Mesenchymal stem cell (in vitro differentiated cells and primary cell): ENCODE measurements at regions not wholly inside any gene's neighbourhood (a gene's known extent, or its start where the extent isn't known, plus 50 kb on each side); places are given as distances from the start of the nearest gene placed in this dataset.

Source experiments
- DNase-seq: peaks from one replicate; pipeline ENCODE4 v3.0.0-alpha.2; 2013
- H2AFZ ChIP-seq: one replicate; pipeline ENCODE4 v1.6.1; 2013; ENCODE audit warnings: low read depth, mild to moderate bottlenecking, control low read depth, inconsistent platforms, low read length, moderate library complexity
- H2AK5ac ChIP-seq: 2 replicates; pipeline ENCODE4 v1.6.1; 2013; ENCODE audit warnings: low read length, moderate library complexity, mild to moderate bottlenecking, inconsistent platforms; ENCODE audit not compliant: severe bottlenecking
- H2BK120ac ChIP-seq: one replicate; pipeline ENCODE4 v1.6.1; 2013; ENCODE audit warnings: low read depth, mild to moderate bottlenecking, inconsistent platforms, low read length, moderate library complexity
- H2BK12ac ChIP-seq, 2 experiments: one replicate each; pipeline ENCODE4 v1.6.1; 2013; ENCODE audit warnings: inconsistent platforms in 2 of 2, low read length in 2 of 2, mild to moderate bottlenecking in 2 of 2, moderate library complexity in 2 of 2, control low read depth in 1 of 2
- H2BK15ac ChIP-seq: one replicate; pipeline ENCODE4 v1.6.1; 2013; ENCODE audit warnings: mild to moderate bottlenecking, low read depth, inconsistent platforms; ENCODE audit not compliant: poor library complexity, severe bottlenecking
- H2BK5ac ChIP-seq: 2 replicates; pipeline ENCODE4 v1.6.1; 2013; ENCODE audit warnings: low read depth, mild to moderate bottlenecking, low read length, control low read depth, inconsistent platforms; ENCODE audit not compliant: poor library complexity, severe bottlenecking
- H3K14ac ChIP-seq, 2 experiments: one replicate each; pipeline ENCODE4 v1.6.1; 2013; ENCODE audit warnings: inconsistent platforms in 2 of 2, low read length in 2 of 2, control low read depth in 1 of 2, mild to moderate bottlenecking in 1 of 2, moderate library complexity in 1 of 2
- H3K18ac ChIP-seq, 2 experiments: one replicate each; pipeline ENCODE4 v1.6.1; 2013; ENCODE audit warnings: inconsistent platforms in 2 of 2, low read length in 2 of 2, control low read depth in 1 of 2, low read depth in 1 of 2, mild to moderate bottlenecking in 1 of 2
- H3K23ac ChIP-seq, 2 experiments: one replicate each; pipeline ENCODE4 v1.6.1; 2013; ENCODE audit warnings: inconsistent platforms in 2 of 2, low read length in 2 of 2, mild to moderate bottlenecking in 2 of 2, moderate library complexity in 2 of 2, control low read depth in 1 of 2
- H3K27ac ChIP-seq: 2 replicates; pipeline ENCODE4 v1.5.1; 2013; ENCODE audit warnings: mild to moderate bottlenecking, moderate library complexity, low read length, control low read depth, inconsistent platforms; ENCODE audit not compliant: poor library complexity, severe bottlenecking
- H3K27me3 ChIP-seq, 2 experiments: 2 replicates each; pipeline versions ENCODE4 v1.6.1 to v1.7.0; 2013; ENCODE audit warnings: low read length in 2 of 2, mild to moderate bottlenecking in 2 of 2, moderate library complexity in 2 of 2, control low read depth in 1 of 2, inconsistent platforms in 1 of 2; ENCODE audit not compliant: control insufficient read depth in 1 of 2, insufficient read depth in 1 of 2
- H3K36me3 ChIP-seq, 2 experiments: 2 replicates each; pipeline versions ENCODE4 v1.6.1 to v1.7.0; 2013; ENCODE audit warnings: low read length in 2 of 2, control low read depth in 1 of 2, inconsistent platforms in 1 of 2, low read depth in 1 of 2, mild to moderate bottlenecking in 1 of 2; ENCODE audit not compliant: insufficient read depth in 2 of 2, control insufficient read depth in 1 of 2
- H3K4ac ChIP-seq, 2 experiments: one replicate each; pipeline ENCODE4 v1.6.1; 2013; ENCODE audit warnings: inconsistent platforms in 2 of 2, low read length in 2 of 2, mild to moderate bottlenecking in 2 of 2, moderate library complexity in 2 of 2, control low read depth in 1 of 2, low read depth in 1 of 2
- H3K4me1 ChIP-seq: 2 replicates; pipeline ENCODE4 v1.6.1; 2013; ENCODE audit warnings: low read depth, low read length, control low read depth; ENCODE audit not compliant: control insufficient read depth, insufficient read depth
- H3K4me2 ChIP-seq: 2 replicates; pipeline ENCODE4 v1.6.1; 2013; ENCODE audit warnings: low read length, mild to moderate bottlenecking, inconsistent platforms; ENCODE audit not compliant: poor library complexity, severe bottlenecking
- H3K4me3 ChIP-seq, 2 experiments: 2 replicates each; pipeline versions ENCODE4 v1.5.1 to v1.7.0; 2013; ENCODE audit warnings: low read length in 2 of 2, mild to moderate bottlenecking in 2 of 2, control low read depth in 1 of 2, low read depth in 1 of 2; ENCODE audit not compliant: insufficient read depth in 1 of 2
- H3K79me1 ChIP-seq: replicated peaks from 2 replicates; pipeline ENCODE4 v1.6.1; 2013; ENCODE audit warnings: mild to moderate bottlenecking, control low read depth, low read length, inconsistent platforms; ENCODE audit not compliant: poor library complexity, severe bottlenecking
- H3K9ac ChIP-seq: 2 replicates; pipeline ENCODE4 v1.7.0; 2013; ENCODE audit warnings: mild to moderate bottlenecking, low read length, moderate library complexity
- H3K9me3 ChIP-seq: 2 replicates; pipeline ENCODE4 v1.7.0; 2013; ENCODE audit warnings: mild to moderate bottlenecking, low read length; ENCODE audit not compliant: control insufficient read depth
- H4K8ac ChIP-seq: one replicate; pipeline ENCODE4 v1.6.1; 2013; ENCODE audit warnings: inconsistent platforms, mild to moderate bottlenecking, low read length, moderate library complexity
- H4K91ac ChIP-seq: one replicate; pipeline ENCODE4 v1.6.1; 2013; ENCODE audit warnings: mild to moderate bottlenecking, low read length, inconsistent platforms
- whole genome bisulfite sequencing: methylation state at CpG from one replicate; pipeline ENCODE4 v1.1.7; 2013; ENCODE audit warnings: mixed read lengths; 5-methylcytosine and 5-hydroxymethylcytosine counted together

GRCh38 chr6:122130026-122130348 is 269.5 kb upstream of the HSF2 start:
- Histone ChIP-seq H3K4me2 (no peak overlapping the region), H3K4me1 (no peaks in the 10 kb centered on the region), H2AK5ac (no peak overlapping the region), H2BK12ac (no peak overlapping the region), H2BK120ac (no peak overlapping the region), H3K9me3 (no peaks in the 10 kb centered on the region), H2AFZ (no peak overlapping the region), H3K9ac (no peak overlapping the region), H3K27ac (no peak overlapping the region), H3K14ac (no peak overlapping the region), H2BK5ac (no peak overlapping the region), H3K36me3 (no peaks in the 10 kb centered on the region), H2BK15ac (no peak overlapping the region), H3K18ac (no peak overlapping the region), H3K4me3 (no peak overlapping the region), H3K79me1 (no peaks in the 10 kb centered on the region), H4K91ac (no peak overlapping the region), H3K23ac (no peak overlapping the region), H3K27me3 (no peaks in the 10 kb centered on the region), H3K4ac (no peak overlapping the region), H4K8ac (no peak overlapping the region)
- WGBS = 70% methylated on average over 1 of the region's 3 CpGs
- no peak for DNase-seq

DNA sequence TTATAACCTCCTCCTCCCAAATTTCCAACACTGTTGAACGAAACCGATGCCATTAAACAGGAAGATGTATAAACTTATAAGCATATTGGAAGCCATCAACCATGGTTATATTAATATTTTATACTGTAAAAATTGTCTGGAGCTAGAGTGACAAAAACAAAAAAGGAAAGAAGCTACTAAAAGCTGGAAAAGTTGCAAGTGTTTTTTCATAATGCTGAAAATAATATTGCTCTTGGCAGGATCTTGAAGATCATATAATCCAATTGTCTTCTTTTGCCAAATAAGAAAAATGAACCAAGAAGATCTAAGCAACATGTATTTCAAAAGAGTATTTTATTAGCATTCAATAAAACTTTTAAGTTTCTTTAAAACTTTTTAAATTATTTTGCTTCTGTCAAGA is 268.9 kb upstream of the HSF2 start:
- no peak overlapping the region for H3K9ac ChIP-seq
- no peak overlapping the region for H3K23ac ChIP-seq
- no peak overlapping the region for H2BK5ac ChIP-seq
- H3K27me3 ChIP-seq = no peaks in the 10 kb centered on the region
- no peaks in the 10 kb centered on the region for H3K4me1 ChIP-seq
- no peaks in the 10 kb centered on the region for H3K79me1 ChIP-seq
- H4K8ac ChIP-seq = no peak overlapping the region
- no peak overlapping the region for H3K4me2 ChIP-seq
- no peak for DNase-seq
- H3K27ac ChIP-seq = no peak overlapping the region
- no peaks in the 10 kb centered on the region for H3K36me3 ChIP-seq
- H2AFZ ChIP-seq = no peak overlapping the region
- H3K18ac ChIP-seq = no peak overlapping the region
- H3K9me3 ChIP-seq = no peaks in the 10 kb centered on the region
- no peak overlapping the region for H3K4ac ChIP-seq
- no peak overlapping the region for H3K14ac ChIP-seq
- no peak overlapping the region for H2AK5ac ChIP-seq
- H3K4me3 ChIP-seq = no peak overlapping the region
- no peak overlapping the region for H2BK15ac ChIP-seq
- no CpG with 5 or more reads among the region's 2 CpGs for WGBS
- no peak overlapping the region for H4K91ac ChIP-seq
- H2BK120ac ChIP-seq = no peak overlapping the region
- H2BK12ac ChIP-seq = no peak overlapping the region

DNA sequence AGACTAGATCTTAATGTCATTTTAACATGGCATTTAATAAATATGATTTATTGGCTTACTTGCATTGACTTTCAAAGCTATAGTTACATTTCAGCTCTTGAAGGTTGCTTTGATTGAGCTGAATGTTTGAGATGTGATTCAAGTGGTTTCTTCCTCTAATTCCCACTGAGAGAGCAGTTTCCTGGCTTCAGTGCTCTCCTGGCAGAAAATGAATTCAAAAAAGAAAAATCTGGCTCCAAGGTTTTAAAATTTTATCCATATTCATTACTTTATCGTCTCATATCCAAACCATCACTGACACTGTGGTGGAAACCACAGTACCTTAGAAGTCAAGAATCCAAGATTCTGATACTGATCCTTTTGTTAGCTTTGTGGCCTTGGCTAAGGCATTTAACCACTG is 263.1 kb upstream of the HSF2 start:
- Histone ChIP-seq H3K4me2 (no peak overlapping the region), H2BK12ac (no peak overlapping the region), H3K4me1 (no peaks in the 10 kb centered on the region), H2AK5ac (no peak overlapping the region), H4K91ac (no peak overlapping the region), H3K4ac (no peak overlapping the region), H3K18ac (no peak overlapping the region), H4K8ac (no peak overlapping the region), H3K9ac (no peak overlapping the region), H2AFZ (no peak overlapping the region), H2BK120ac (no peak overlapping the region), H3K9me3 (no peaks in the 10 kb centered on the region), H3K27me3 (no peaks in the 10 kb centered on the region), H3K27ac (no peak overlapping the region), H2BK15ac (no peak overlapping the region), H3K79me1 (no peaks in the 10 kb centered on the region), H3K4me3 (no peak overlapping the region), H3K36me3 (no peaks in the 10 kb centered on the region), H2BK5ac (no peak overlapping the region), H3K14ac (no peak overlapping the region), H3K23ac (no peak overlapping the region)
- 96% methylated on average over 1 of the region's 1 CpG for WGBS
- no peak for DNase-seq

GRCh38 chr6:122140031-122140430 is 259.4 kb upstream of the HSF2 start:
- no peak overlapping the region for H3K23ac ChIP-seq
- H2BK12ac ChIP-seq = no peak overlapping the region

More at GRCh38 chr6:122140031-122140430, 259.4 kb upstream of the HSF2 start:
- Histone ChIP-seq H4K8ac (no peak overlapping the region), H3K9me3 (no peaks in the 10 kb centered on the region), H2BK120ac (no peak overlapping the region), H3K79me1 (no peaks in the 10 kb centered on the region), H4K91ac (no peak overlapping the region), H3K4me1 (no peaks in the 10 kb centered on the region), H3K27me3 (no peaks in the 10 kb centered on the region), H3K18ac (no peak overlapping the region), H3K4me3 (no peak overlapping the region), H3K9ac (no peak overlapping the region), H2AFZ (no peak overlapping the region), H3K4ac (no peak overlapping the region), H2BK15ac (no peak overlapping the region), H3K4me2 (no peak overlapping the region), H3K14ac (no peak overlapping the region), H2BK5ac (no peak overlapping the region), H2AK5ac (no peak overlapping the region), H3K27ac (no peak overlapping the region), H3K36me3 (no peaks in the 10 kb centered on the region)
- DNase-seq = no peak
